Nephron (organoid): ENCODE measurements at regions not wholly inside any gene's neighbourhood (a gene's known extent, or its start where the extent isn't known, plus 50 kb on each side); places are given as distances from the start of the nearest gene placed in this dataset.

Source experiments
- H3K27ac Mint-ChIP-seq, 3 experiments: 2 replicates each; pipeline ENCODE4 v1.8.0; 2020; ENCODE audit warnings: mixed read lengths in 3 of 3, mild to moderate bottlenecking in 2 of 3, moderate library complexity in 1 of 3
- H3K27me3 Mint-ChIP-seq: 2 replicates; pipeline ENCODE4 v1.8.0; 2021; ENCODE audit warnings: low read depth, mild to moderate bottlenecking, moderate library complexity, mixed read lengths
- H3K36me3 Mint-ChIP-seq: 2 replicates; pipeline ENCODE4 v1.8.0; 2020; ENCODE audit warnings: low read depth, mixed read lengths
- H3K4me1 Mint-ChIP-seq: 2 replicates; pipeline ENCODE4 v1.8.0; 2020; ENCODE audit warnings: mixed read lengths
- H3K4me3 Mint-ChIP-seq, 3 experiments: 2 replicates each; pipeline ENCODE4 v1.8.0; 2020; ENCODE audit warnings: mild to moderate bottlenecking in 3 of 3, mixed read lengths in 3 of 3, moderate library complexity in 2 of 3
- H3K9me3 Mint-ChIP-seq: 2 replicates; pipeline ENCODE4 v1.8.0; 2020; ENCODE audit warnings: mixed read lengths
- CTCF ChIP-seq, 3 experiments: fragments of 200-600 bp; sonication (generic); IDR thresholded peaks; one replicate each; pipeline ENCODE4 v1.5.0; 2021; ENCODE audit warnings: antibody characterized with exemption in 3 of 3; ENCODE audit not compliant: unreplicated experiment in 3 of 3

- no peak overlapping the region for H3K27ac Mint-ChIP-seq
- H3K9me3 Mint-ChIP-seq = peaks cover 2% of the 10 kb centered on the region
- no peak for TF ChIP-seq CTCF (IDR thresholded peaks at IDR 0.05; ENCODE audit: unreplicated experiment in 3 of 3)
- H3K4me1 Mint-ChIP-seq = no peaks in the 10 kb centered on the region
- H3K4me3 Mint-ChIP-seq = no peak overlapping the region
- H3K36me3 Mint-ChIP-seq = no peaks in the 10 kb centered on the region
- H3K27me3 Mint-ChIP-seq = peaks cover 39% of the 10 kb centered on the region
These were observed 1369.9 kb upstream of the TMEM132C start for GRCh38 chr12:126897102-126897501.

- Mint-ChIP-seq H3K9me3 (peaks cover 2% of the 10 kb centered on the region), H3K4me1 (no peaks in the 10 kb centered on the region), H3K27me3 (peaks cover 38% of the 10 kb centered on the region), H3K36me3 (no peaks in the 10 kb centered on the region), H3K27ac (no peak overlapping the region), H3K4me3 (no peak overlapping the region)
- no peak for TF ChIP-seq CTCF (IDR thresholded peaks at IDR 0.05; ENCODE audit: unreplicated experiment in 3 of 3)
These were observed 1369.2 kb upstream of the TMEM132C start for GRCh38 chr12:126897778-126898177.

GRCh38 chr12:126898562-126898961 is 1368.4 kb upstream of the TMEM132C start:
- Mint-ChIP-seq H3K4me1 (no peaks in the 10 kb centered on the region), H3K27ac (no peak overlapping the region), H3K36me3 (no peaks in the 10 kb centered on the region), H3K4me3 (no peak overlapping the region), H3K9me3 (peaks cover 2% of the 10 kb centered on the region), H3K27me3 (peaks cover 38% of the 10 kb centered on the region)
- TF ChIP-seq CTCF (IDR thresholded peaks at IDR 0.05; ENCODE audit: unreplicated experiment in 3 of 3) = no peak

GRCh38 chr12:126899926-126900792 is 1366.8 kb upstream of the TMEM132C start:
- no peak overlapping the region for H3K27ac Mint-ChIP-seq
- peaks cover 38% of the 10 kb centered on the region for H3K27me3 Mint-ChIP-seq
- TF ChIP-seq CTCF (IDR thresholded peaks at IDR 0.05; ENCODE audit: unreplicated experiment in 3 of 3) = no peak
- H3K4me1 Mint-ChIP-seq = no peaks in the 10 kb centered on the region
- no peaks in the 10 kb centered on the region for H3K36me3 Mint-ChIP-seq
- peaks cover 2% of the 10 kb centered on the region for H3K9me3 Mint-ChIP-seq
- no peak overlapping the region for H3K4me3 Mint-ChIP-seq

GRCh38 chr12:126903027-126903876 is 1363.7 kb upstream of the TMEM132C start:
- no peak overlapping the region for H3K4me3 Mint-ChIP-seq
- H3K9me3 Mint-ChIP-seq = no peaks in the 10 kb centered on the region
- no peaks in the 10 kb centered on the region for H3K4me1 Mint-ChIP-seq
- TF ChIP-seq CTCF (IDR thresholded peaks at IDR 0.05; ENCODE audit: unreplicated experiment in 3 of 3) = no peak
- H3K27ac Mint-ChIP-seq = no peak overlapping the region
- H3K27me3 Mint-ChIP-seq = peaks cover 32% of the 10 kb centered on the region
- H3K36me3 Mint-ChIP-seq = no peaks in the 10 kb centered on the region
